ENCODE measurements at regions not wholly inside any gene's neighbourhood (a gene's known extent, or its start where the extent isn't known, plus 50 kb on each side); places are given as distances from the start of the nearest gene placed in this dataset.

- Histone ChIP-seq H3K9me3 (peaks cover 0 to 12% (median 0%) of the 10 kb centered on the region in 3 donors), H3K4me3 (no peak overlapping the region), H3K27ac (no peak overlapping the region), H3K36me3 (no peaks in the 10 kb centered on the region), H3K4me1 (no peaks in the 10 kb centered on the region), H3K27me3 (no peaks in the 10 kb centered on the region)
- ATAC-seq (no peak), DNase-seq (no peak)
- intact Hi-C loops (cut with DNase I; ENCODE audit: low total_unique reads) = no loop called here
- in situ Hi-C loops (cut with MboI; ENCODE audit: low sequenced_read_pairs in 4 of 4) = no loop called here
- TF ChIP-seq CTCF (IDR thresholded peaks at IDR 0.05 in 4 of 5, conservative IDR thresholded peaks at IDR 0.05 in 1 of 5) (no peak), POLR2A (IDR thresholded peaks at IDR 0.05) (no peak)
These were observed 466.6 kb upstream of the PROX1 start for GRCh38 chr1:213521206-213521605.

DNA sequence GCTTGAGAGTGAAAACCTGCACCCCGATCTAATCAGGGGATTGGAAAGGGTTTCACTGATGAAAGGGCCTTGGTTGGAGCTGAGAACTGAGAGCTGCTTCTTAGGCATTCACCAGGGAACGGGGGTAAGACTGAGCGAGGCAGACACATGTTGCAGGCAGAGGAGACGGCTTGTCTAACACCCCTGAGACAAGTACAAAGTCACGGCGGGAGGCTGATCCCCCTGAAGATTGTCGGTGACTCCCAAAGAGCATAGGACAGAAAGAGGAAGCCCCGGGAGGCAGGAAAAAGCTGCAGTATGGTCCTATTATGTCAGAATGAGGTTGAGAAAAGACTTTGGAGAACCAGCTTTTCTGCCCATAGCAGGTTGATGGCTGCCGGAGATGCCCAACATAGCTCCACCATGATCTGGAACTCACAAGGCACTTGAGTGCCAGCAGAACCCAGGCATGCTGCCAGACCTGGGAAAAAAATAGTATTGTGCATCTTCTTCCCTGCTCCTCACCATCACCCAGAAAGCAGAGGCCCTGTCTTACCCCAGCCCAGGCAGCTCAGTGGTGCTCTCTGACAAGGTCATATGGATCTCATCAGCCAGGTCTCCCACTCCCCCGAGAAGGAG lies 463.9 kb upstream of the PROX1 start:
- intact Hi-C loops (cut with DNase I; ENCODE audit: low total_unique reads) (no loop called here), in situ Hi-C loops (cut with MboI; ENCODE audit: low sequenced_read_pairs in 4 of 4) (no loop called here)
- Histone ChIP-seq H3K36me3 (no peaks in the 10 kb centered on the region), H3K9me3 (peaks cover 0 to 12% (median 0%) of the 10 kb centered on the region in 3 donors), H3K4me1 (no peaks in the 10 kb centered on the region), H3K27ac (no peak overlapping the region), H3K4me3 (no peak overlapping the region), H3K27me3 (no peaks in the 10 kb centered on the region)
- no peak for TF ChIP-seq CTCF (IDR thresholded peaks at IDR 0.05 in 4 of 5, conservative IDR thresholded peaks at IDR 0.05 in 1 of 5)
- no peak for DNase-seq
- no peak for ATAC-seq

DNA sequence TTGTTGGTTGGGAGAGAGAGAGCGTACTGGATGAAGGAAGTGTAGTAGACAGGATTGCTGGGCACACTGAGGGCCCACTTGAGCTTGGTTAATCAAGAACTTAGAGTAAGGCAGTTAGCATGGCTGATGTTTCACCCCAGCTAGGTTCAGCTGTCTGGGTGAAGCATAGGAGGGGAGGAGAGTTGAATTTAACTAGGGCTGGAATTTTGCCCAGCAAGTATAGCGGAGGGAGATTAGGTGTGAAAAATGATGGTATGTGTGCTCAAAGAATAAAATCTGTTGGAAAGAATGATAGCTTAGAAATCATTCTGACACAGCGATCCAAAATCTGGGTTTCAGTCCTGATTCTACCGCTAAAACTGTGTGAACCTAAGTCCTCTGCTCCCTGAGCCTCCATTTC lies 461.5 kb upstream of the PROX1 start:
- H3K27me3 ChIP-seq = no peaks in the 10 kb centered on the region
- H3K9me3 ChIP-seq = peaks cover 0 to 12% (median 0%) of the 10 kb centered on the region in 3 donors
- in situ Hi-C loops (cut with MboI; ENCODE audit: low sequenced_read_pairs in 4 of 4) = no loop called here
- TF ChIP-seq POLR2A (IDR thresholded peaks at IDR 0.05) = no peak
- TF ChIP-seq CTCF (IDR thresholded peaks at IDR 0.05 in 4 of 5, conservative IDR thresholded peaks at IDR 0.05 in 1 of 5) = no peak
- no peaks in the 10 kb centered on the region for H3K36me3 ChIP-seq
- ATAC-seq = no peak
- no peaks in the 10 kb centered on the region for H3K4me1 ChIP-seq
- H3K27ac ChIP-seq = no peak overlapping the region
- intact Hi-C loops (cut with DNase I; ENCODE audit: low total_unique reads) = no loop called here
- no peak overlapping the region for H3K4me3 ChIP-seq
- DNase-seq = no peak

DNA sequence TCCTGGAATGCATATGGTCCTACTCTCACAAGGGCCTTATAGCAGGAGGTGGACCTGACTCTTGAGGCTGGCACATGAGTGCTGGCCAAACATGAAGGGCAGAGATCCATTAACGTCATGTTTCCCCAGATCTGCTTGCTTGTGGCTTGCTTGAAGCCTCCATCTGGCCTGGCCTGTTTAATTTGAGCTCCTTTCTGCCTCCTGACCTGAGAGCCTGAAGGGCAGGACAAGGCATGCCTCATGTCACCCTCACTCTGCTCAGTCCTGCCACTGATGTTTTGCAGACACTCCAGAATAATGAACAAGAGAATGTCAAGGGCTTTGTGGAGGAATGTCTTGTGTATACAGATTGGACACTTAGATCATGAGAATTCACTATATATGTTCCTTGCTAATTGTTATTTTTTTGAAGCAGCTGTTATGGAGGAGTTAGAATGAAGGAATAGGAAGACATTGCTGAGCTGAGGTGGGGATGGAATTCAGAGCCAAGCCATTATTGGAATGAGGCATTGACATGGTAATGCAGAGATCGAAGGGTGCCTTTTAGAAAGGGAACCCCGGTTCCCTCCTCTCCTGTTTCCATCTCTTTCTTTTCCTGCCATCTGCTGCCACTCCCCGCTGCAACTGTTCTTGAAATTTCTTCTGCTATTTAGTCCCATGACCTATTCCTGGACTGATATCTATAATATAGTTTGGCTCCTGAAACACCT lies 457.0 kb upstream of the PROX1 start:
- no peaks in the 10 kb centered on the region for H3K36me3 ChIP-seq
- intact Hi-C loops (cut with DNase I; ENCODE audit: low total_unique reads) = no loop called here

More for the DNA sequence above, 457.0 kb upstream of the PROX1 start:
- no peaks in the 10 kb centered on the region for H3K4me1 ChIP-seq
- no peak for DNase-seq
- TF ChIP-seq CTCF (IDR thresholded peaks at IDR 0.05 in 4 of 5, conservative IDR thresholded peaks at IDR 0.05 in 1 of 5) (no peak), POLR2A (IDR thresholded peaks at IDR 0.05) (no peak)
- ATAC-seq = no peak
- in situ Hi-C loops (cut with MboI; ENCODE audit: low sequenced_read_pairs in 4 of 4) = no loop called here
- no peaks in the 10 kb centered on the region for H3K27me3 ChIP-seq
- H3K4me3 ChIP-seq = no peak overlapping the region
- H3K27ac ChIP-seq = no peak overlapping the region
- no peaks in the 10 kb centered on the region for H3K9me3 ChIP-seq
